NCI-H146 treated with DMSO at 0.1 percent for 48 hours (cell line): ENCODE measurements at regions not wholly inside any gene's neighbourhood (a gene's known extent, or its start where the extent isn't known, plus 50 kb on each side); places are given as distances from the start of the nearest gene placed in this dataset.

Experiments
- DNase-seq: peaks from one replicate; lab custom pipeline; 2025; ENCODE audit not compliant: unreplicated experiment; lab: John Stamatoyannopoulos, UW

DNA sequence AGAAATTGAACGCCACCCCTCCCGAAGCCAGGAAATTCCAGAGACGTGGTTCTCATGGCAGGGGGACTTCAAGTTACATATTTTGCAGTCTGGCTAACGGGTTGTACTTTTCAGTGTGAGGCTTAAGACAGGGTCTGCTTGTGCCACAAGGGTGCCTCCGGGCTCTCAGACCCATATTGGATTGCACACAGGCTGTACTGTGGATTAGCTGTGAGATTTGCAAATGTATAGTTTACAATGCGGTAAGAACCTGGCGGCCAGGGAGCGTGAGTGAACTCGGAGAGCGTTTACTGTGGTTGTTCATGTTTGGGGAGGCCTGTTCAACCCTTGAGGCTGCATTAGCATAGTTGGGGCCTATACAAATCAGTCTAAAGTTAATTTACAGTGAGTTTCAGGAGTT, 143.9 kb upstream of the SIX2 start:
- DNase-seq: no peak

DNA sequence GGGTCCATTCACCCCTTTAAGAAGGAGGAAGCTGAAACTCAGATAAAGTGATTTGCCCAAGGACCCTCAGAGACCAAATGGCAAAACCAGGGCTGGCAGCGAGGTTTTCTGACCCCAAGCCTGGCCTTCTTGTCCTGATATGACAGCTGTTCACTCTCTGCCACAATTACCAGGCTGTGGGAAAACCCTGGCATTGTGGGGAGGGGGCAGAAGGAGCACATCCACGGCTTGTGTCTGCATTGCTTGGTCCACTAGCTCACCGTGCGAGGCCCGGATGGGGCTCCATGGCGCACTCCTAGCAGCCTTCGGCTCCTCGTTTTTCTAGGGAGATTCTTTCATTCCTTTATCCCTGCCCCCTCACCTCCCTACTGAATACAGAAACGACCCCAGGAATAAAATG, 143.4 kb upstream of the SIX2 start:
- DNase-seq: no peak

DNA sequence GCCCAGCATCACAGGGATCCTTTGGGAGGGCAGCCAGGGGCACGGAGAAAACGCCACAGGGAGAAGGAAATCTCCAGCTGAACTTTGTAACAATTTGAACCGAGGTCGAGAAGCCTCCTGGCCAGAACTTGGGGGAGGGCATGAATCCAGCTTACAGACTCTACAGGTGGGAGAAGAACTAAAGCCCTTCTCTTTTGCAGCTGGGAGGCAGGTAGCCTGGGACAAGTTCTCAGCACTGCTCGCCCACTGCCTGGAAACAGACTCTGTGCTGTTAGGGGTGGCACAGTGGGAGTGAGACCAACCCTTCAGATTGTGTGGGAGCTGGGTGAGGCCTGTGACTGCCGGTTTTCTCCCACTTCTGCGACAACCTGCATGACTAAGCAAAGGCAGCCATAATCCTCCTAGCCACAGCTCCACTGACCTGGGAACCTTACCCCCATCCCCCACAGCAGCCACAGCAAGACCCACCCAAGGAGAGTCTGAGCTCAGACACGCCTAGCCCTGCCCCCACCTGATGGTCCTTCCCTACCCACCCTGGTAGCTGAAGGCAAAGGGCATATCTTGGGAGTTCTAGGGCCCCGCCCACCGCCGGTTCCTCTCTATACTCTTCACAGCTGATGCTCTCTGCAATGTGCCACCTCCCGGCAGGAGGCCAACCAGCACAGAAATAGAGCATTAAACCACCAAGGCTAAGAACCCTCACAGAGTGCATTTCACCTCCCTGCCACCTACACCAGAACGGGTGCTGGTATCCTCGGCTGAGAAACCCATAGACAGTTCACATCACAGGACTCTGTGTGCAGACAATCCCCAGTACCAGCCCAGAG, 136.0 kb upstream of the SIX2 start:
- DNase-seq: no peak

DNA sequence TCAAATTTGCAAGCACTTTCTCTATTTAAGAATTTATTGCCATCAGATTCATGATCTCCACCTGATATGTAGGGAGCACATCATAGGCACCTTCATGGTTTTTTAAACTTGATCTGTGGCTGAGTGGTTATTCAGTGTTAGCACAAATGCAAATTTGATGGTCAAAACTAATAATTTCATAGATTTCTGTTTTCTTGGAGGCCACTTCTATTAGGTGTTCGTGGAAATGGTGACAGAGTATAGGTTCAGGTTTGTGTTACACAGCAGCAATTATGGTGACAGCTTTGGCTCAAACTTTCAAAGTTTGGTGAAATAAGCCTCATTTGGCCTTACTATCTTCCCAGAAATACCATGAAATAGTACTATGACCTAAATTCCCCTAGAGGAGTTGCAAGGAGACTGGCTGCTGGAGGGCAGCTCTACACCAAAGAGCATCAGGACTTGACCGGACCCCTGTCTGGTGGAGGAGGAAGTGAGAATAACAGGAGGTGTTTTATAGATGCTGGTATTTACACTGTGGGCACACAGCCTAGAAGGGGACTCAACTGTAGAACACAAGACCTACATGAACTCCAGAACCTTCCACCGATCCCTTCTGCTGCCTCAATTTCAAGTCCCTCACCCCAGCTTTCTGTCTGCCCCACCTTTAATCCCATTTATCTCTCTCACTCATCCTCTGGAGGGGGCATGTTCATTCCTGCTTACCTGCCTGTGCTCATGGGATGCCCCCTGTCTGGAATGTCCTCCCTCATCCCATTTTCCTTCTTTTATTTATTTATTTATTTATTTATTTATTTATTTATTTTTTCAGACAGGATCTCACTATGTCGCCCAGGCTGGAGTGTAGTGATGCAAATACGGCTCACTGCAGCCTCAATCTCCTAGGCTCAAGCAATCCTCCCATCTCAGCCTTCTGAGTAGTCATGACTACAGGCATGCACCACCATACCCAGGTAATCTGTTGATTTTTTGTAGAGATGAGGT, 132.9 kb upstream of the SIX2 start:
- DNase-seq: no peak

DNA sequence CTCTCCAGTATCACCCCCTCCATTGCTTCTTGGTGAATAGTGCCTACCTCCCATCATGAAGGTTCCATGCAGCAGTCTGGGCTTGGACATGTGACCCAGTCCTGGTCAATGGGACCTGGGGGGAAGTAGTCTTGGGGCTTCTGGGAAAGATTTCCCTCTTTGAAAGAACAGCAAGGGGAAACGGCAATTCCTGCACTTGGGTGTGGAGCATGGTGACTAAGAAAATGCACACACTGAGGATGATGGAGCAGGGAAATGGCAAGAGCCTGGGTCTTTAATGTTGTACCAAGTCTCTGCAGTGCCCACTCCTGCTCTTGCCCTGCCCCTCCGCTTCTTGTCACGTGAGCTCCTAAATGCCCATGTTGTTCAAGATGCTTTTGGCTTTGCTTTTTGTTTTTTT, 131.4 kb upstream of the SIX2 start:
- DNase-seq: no peak

DNA sequence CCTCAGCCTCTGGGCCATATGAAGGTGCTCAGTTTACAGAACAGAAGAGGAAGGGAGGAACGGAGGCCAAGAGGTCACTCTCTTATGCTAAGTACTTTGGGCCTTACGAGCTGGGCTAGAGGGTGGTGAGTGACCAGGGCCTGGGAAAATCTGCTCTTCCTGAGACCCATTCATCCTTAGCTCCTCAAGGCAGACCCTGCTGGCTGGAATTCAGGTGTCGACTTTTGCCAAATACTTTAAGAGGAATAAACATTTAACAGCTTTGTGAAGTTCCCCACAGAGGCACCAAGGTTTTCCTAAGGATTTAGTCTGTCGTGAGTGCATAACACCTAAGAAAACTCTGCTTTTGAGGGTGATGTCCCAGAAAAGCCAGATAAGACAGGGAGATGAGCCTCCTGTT, 129.7 kb upstream of the SIX2 start:
- no peak for DNase-seq

DNA sequence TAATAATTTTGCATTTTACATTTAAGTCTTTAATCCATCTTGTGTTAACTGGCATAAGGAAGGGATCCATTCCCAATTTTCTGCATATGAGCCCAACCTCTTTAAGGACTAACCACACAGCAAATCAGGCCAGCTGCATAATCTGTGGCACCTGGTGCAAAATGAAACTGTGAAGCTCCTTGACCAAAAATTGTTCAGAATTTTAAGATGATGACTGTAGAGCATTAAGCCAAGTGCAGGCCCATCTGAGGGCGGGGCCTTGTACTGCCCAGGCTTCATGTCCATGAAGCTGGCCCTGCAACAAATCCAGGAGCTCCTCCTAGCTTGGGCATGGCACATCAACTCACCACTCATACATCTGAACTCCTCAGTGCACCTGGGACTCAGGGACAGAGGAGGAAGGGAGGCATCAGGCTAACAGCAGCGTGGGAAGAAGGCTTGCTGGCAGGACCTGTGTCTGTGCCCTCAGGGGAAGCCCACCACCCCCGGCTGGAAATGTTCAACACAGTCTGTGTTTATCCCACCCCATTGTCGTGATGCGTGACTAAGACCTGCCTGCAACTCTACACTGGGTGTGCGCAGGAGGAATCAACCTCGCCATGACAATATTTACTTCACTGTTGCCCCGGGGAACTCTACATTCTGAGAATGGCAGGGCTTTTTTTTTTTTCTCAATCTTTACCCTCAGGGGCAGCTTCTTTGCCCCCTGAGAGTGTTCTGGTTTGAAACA, 128.9 kb upstream of the SIX2 start:
- no peak for DNase-seq

DNA sequence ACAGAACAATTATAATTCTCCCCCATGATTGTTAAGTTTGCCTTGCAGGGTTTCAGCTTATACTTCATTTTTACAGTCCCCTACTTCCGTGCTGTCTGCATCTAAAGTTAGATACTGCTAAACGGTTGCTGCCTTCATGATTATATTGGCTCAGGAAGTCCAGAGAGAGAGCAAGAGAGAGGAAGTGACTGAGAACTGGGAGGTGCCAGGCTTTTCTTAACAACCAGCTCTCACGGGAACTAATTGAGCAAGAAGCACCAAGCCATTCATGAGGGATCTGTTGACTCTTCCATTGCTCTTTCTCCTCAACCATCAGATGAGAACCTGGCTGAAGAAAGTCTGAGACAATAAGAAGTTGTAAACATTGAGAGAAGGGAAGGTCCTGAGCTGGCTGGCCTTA, 125.5 kb upstream of the SIX2 start:
- DNase-seq: peak; percentile 4

DNA sequence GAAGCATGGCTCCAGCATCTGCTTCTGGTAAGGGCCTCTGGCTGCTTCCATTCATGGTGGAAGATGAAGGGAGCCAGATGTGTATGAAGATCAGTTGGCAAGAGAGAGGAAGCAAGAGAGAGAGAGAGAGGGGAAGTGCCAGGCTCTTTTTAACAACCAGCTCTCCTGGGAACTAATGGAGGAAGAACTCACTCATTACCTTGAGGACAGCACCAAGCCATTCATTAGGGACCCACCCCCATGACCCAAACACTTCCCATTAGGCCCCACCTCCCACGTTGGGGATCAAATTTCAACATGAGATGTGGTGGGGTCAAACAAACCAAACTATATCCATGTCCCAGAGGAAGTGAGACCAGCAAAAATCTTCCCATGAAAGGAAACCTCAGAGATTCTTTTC, 124.8 kb upstream of the SIX2 start:
- DNase-seq: no peak

DNA sequence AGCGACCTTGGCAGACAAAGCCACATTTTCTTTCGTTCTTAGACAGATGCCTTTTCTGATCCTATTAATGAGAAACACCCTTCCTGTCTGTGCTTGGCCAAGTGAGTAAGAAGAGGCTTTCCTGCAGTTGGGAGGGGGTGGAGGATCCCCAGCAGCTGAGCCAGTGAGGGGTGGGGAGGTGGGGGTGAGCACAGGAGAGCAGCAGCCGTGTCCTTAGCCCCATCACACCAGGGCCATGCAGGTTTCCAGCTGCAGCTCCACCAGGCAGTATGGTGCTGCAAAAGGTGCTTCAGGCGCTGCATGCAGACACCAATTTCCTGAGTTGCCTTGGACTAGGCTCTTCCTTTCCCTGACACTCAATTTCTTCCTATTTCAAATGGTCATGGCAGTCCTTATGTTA, 123.3 kb upstream of the SIX2 start:
- DNase-seq: no peak

DNA sequence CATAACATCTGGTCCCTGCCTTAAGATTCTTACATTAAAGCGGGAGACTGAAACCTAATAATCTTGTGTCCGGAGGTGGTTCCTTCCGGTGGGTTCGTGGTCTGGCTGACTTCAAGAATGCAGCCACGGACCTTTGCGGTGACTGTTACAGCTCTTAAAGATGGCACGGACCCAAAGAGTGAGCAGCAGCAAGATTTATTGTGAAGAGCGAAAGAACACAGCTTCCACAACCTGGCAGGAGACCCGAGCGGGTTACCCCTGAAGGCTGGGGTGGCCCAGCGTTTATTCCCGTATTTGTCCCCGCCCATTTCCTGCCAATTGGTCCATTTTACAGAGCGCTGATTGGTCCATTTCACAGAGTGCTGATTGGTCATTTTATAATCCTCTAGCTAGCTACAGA, 122.3 kb upstream of the SIX2 start:
- no peak for DNase-seq

DNA sequence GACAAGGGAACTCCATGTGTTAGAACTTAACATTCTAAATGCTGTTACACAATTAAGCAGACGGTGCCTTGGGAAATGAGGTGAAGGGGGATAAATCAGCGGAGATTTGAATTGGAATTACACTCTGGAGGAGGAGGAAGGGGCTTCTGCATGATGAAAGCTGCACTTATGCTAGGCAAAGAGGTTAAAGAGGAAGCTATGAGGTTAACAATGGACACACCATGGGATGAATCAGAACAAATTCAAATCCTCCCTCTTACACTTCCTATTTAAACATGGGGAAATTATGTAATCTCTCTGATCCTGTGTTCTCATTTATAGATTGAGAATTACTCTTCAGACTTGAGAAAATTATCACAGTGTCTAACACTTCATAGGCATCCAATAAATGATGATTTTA, 121.5 kb upstream of the SIX2 start:
- DNase-seq: no peak

DNA sequence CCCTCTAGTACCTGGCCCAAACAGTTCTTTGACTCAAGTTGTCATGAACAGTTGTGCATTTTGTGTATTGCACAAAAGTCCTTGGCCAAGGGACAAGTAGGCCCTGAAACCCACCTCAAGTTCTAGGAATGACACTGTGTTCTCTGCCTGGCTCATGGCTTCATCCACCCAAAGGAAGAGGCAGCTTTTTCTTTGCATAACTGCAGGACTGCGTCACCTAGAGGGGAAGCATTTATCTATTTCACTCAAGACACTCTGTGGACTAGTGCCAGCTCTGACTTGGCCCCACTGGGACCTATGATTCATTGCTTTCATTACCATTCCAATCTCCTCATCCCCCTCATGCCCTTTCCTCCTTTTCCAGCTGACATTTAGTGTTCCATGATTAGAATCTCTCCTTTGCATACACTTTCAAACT, 119.3 kb upstream of the SIX2 start:
- no peak for DNase-seq

DNA sequence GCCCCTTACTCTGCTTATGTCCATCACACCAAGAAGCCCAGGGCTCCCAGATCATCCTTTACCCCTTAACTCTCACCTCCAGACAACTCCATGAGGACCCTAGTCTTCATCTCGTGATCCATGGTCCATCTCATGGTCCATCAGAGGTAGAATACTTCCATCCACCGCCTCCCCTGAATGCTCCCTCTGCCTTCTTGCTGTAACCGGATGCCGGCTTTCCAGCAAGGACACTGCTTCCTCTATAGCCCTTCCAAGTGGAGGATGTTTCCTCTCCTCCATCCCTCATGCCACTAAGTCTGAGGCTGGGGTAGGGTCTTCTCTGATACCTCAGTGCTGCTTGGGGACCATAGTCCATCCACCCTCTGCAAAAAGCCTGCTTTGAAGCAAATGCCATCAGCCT, 118.6 kb upstream of the SIX2 start:
- DNase-seq: no peak

DNA sequence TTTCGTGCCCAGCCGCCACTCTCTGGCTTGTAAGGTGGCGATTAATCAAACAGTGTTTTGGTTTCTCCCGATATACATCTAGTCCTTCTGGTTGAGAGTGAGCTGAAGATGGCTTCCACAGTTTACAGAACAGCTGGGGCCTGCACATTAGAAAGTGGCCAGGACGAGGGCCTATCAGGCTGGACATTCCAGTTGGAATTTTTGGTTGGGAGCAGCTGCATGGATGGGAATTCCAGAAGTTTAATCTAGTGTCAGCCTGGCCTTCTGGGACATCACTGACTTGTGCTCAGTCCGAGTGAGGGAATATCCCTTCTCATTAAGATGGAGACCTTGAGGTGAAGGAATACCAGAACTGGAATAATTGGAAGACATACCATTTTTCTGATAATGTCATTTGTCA, 118.1 kb upstream of the SIX2 start:
- DNase-seq: no peak

DNA sequence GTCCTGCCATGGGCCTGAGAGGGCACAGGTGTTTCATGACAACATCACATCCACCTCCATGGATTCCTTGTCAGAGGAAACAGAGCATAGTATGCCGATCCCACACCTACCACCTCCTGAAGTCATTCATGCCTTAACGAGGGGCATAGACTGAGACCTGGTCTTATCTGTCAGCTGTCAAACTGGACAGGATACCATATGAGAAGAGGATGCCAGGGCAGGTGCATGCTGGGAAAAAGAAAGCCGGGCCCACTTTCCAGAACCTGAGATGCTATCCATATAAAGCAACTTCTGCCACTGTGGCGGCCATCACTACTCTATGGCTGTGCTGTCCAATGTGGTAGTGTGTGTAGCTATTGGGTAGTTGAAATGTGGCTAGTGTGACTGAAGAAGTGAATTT, 116.0 kb upstream of the SIX2 start:
- no peak for DNase-seq

DNA sequence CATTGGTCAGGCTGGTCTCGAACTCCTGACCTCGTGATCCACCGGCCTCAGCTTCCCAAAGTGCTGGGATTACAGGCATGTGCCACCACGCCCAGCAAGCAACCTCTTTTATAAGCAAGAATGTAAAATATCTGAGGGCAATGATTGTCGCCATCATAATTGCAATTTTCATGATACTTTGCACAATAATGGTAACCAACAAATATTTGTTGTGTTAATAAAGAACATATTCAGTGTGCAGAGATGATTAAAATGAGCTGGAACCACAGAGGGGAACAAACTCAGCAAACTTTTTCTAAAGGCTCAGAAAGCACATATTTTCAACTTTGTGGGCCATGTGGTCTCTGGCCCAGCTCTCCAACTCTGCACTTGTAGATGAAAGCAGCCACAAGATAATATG, 115.2 kb upstream of the SIX2 start:
- no peak for DNase-seq

DNA sequence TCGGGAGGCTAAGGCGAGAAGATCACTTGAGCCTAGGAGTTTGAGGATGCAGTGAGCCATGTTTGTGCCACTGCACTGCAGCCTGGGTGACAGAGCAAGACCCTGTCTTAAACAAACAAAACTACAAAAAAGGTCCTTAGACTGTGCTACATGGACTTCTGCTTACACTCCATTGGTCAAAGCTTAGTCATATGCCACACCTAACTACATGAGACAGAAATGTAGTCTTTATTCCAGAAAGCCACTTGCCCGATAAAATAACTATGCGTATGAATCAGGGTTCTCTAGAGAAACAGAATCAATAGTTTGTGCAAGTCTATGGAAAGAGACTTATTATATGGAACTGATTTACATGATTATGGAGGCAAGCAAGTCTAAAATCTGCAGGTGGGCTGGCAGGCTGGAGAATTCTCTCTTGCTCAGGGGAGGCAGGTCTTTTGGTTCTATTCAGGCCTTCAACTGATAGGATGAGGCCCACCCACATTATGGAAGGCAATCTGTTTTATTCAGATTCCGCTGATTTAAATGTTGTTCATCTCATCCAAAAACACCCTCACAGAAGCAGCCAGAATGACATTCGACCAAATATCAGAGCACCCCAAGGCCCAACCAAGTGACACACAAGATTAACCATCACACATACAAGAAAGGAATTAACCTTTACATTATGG, 114.4 kb upstream of the SIX2 start:
- DNase-seq: no peak

DNA sequence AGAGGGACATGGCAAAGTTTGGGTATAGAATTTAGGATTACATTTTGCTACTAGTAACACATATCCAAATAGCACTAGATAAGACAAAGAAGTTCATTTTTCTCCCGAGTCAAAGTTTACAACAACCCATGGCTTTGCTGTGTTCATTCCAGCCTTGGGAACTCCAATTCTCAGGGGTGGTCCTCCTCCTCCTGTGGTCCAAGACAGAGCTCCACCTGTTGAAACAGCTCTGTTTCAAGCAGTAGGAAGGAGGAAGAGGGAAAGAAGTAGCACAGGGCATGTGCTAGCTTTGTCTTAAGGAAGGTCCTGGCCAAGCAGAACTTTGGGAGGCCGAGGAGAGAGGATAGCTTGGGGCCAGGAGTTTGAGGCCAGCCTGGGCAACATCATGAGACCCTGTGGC, 113.8 kb upstream of the SIX2 start:
- DNase-seq: no peak

DNA sequence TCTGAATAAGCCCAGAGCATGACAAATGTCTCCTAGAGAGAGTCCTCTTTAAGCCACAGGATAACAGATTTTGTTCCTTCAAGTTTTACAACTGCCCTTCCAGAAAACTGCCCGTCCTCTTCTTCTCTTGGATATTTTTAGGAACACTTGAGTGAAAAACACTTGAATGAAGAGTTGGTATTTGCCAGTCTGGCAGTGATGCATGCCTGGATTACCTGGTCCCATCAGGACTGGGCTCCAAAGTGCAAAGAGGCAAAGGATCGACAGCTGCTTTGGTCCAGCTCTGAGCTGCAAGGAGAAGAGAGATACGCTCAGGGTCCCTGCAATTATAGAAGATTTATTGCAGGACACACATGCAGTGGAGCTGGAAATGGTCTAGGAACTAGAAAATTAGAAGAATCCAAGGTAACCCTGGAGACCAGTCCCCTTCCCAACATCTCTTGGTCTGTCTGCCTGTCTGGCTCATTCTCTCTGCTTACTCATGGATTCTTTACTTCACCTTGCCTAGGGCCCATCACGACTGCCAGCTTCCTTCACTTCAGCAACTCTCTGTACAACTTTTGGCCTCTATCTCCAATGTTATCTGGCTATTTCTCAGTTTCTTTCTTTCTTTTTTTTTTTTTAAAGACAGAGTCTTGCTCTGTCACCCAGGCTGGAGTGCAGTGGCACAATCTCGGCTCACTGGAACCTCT, 112.1 kb upstream of the SIX2 start:
- DNase-seq: no peak
